ENCODE measurements at regions not wholly inside any gene's neighbourhood (a gene's known extent, or its start where the extent isn't known, plus 50 kb on each side); places are given as distances from the start of the nearest gene placed in this dataset.
"Not testable (repeated sequence)": the region's sequence is repeated elsewhere in the genome, so short reads cannot be mapped to it uniquely, and the experiment has no call there.

GRCh38 chr22:11302904-11303303, 4225.1 kb upstream of the OR11H1 start:
- H3K27ac ChIP-seq (ENCODE audit: low read depth, low read length); H2AFZ ChIP-seq (ENCODE audit: low read length); H2BK15ac ChIP-seq (ENCODE audit: low read length); H2BK120ac ChIP-seq (replicated peaks; ENCODE audit: low read depth, low read length); H3K4ac ChIP-seq (replicated peaks; ENCODE audit: insufficient read length, low read depth, low read length); H3K4me1 ChIP-seq (replicated peaks in 1 of 4; ENCODE audit: control insufficient read depth in 3 of 4, insufficient read depth in 4 of 4, low read length in 3 of 4); H4K91ac ChIP-seq (replicated peaks; ENCODE audit: insufficient read length, low read length); H3K23me2 ChIP-seq (ENCODE audit: low read depth, low read length); H3K79me2 ChIP-seq (ENCODE audit: control insufficient read depth in 1 of 2, insufficient read depth in 2 of 2, low read length in 2 of 2); H4K20me1 ChIP-seq (replicated peaks in 1 of 2; ENCODE audit: control insufficient read depth in 1 of 2, insufficient read depth in 2 of 2, low read length in 2 of 2); H2BK12ac ChIP-seq (ENCODE audit: low read depth, low read length); H4K8ac ChIP-seq (ENCODE audit: extremely low read depth, insufficient read depth, low read length); H3K18ac ChIP-seq (ENCODE audit: extremely low read depth, low read length); H3K4me2 ChIP-seq (ENCODE audit: insufficient read depth in 1 of 2, low read depth in 2 of 2, low read length in 2 of 2); H3K14ac ChIP-seq (ENCODE audit: insufficient read length); H2BK5ac ChIP-seq (ENCODE audit: low read depth, low read length); H3K36me3 ChIP-seq (ENCODE audit: control insufficient read depth in 2 of 4, insufficient read depth in 4 of 4, low read length in 3 of 4); H2BK20ac ChIP-seq (ENCODE audit: low read length); H3K79me1 ChIP-seq (ENCODE audit: low read depth, low read length); H3K23ac ChIP-seq (ENCODE audit: insufficient read length); DNase-seq (ENCODE audit: low read depth in 1 of 2, low spot score in 2 of 2); POLR2A ChIA-PET (ENCODE audit: partially characterized antibody); CTCF ChIA-PET (ENCODE audit: partially characterized antibody); FAIRE-seq; H3K27me3 ChIP-seq (replicated peaks in 1 of 4; ENCODE audit: control insufficient read depth in 3 of 4, extremely low read depth in 1 of 4, insufficient read depth in 3 of 4, low read length in 3 of 4); H3K9ac ChIP-seq (replicated peaks in 1 of 4; ENCODE audit: extremely low read depth in 1 of 4, low read depth in 3 of 4, low read length in 3 of 4); H3K4me3 ChIP-seq (ENCODE audit: extremely low read depth in 1 of 4, insufficient read depth in 2 of 4, low read depth in 3 of 4, low read length in 4 of 4); H4K5ac ChIP-seq (ENCODE audit: insufficient read length, low read depth, low read length); H2AK5ac ChIP-seq (ENCODE audit: low read depth, low read length); H3K56ac ChIP-seq (replicated peaks; ENCODE audit: insufficient read length, low read depth, low read length): not testable (repeated sequence)
- 74% methylated on average over 1 of the region's 1 CpG; no CpG with 5 or more reads in 1 of the 2 experiments for WGBS, 2 experiments (ENCODE audit: extremely low coverage in 1 of 2, insufficient coverage in 1 of 2, insufficient read length in 1 of 2, insufficient replicate concordance in 2 of 2, low coverage in 1 of 2, low lambda C conversion rate in 2 of 2, missing lambda C conversion rate in 1 of 2)
- peaks cover 51 to 75% of the 10 kb centered on the region in 2 experiments for H3K9me3 ChIP-seq (ENCODE audit: insufficient read depth in 2 of 2, low read depth in 1 of 2, low read length in 1 of 2)

- H3K36me3 ChIP-seq (ENCODE audit: control insufficient read depth in 2 of 4, insufficient read depth in 4 of 4, low read length in 3 of 4); H2BK20ac ChIP-seq (ENCODE audit: low read length); H3K14ac ChIP-seq (ENCODE audit: insufficient read length); H2BK12ac ChIP-seq (ENCODE audit: low read depth, low read length); H3K18ac ChIP-seq (ENCODE audit: extremely low read depth, low read length); H3K27ac ChIP-seq (ENCODE audit: low read depth, low read length); H3K4me3 ChIP-seq (ENCODE audit: extremely low read depth in 1 of 4, insufficient read depth in 2 of 4, low read depth in 3 of 4, low read length in 4 of 4); H3K79me1 ChIP-seq (ENCODE audit: low read depth, low read length); H4K20me1 ChIP-seq (replicated peaks in 1 of 2; ENCODE audit: control insufficient read depth in 1 of 2, insufficient read depth in 2 of 2, low read length in 2 of 2); H2AFZ ChIP-seq (ENCODE audit: low read length); POLR2A ChIA-PET (ENCODE audit: partially characterized antibody); H3K4me2 ChIP-seq (ENCODE audit: insufficient read depth in 1 of 2, low read depth in 2 of 2, low read length in 2 of 2); DNase-seq (ENCODE audit: low read depth in 1 of 2, low spot score in 2 of 2); H3K23me2 ChIP-seq (ENCODE audit: low read depth, low read length); H2AK5ac ChIP-seq (ENCODE audit: low read depth, low read length); CTCF ChIA-PET (ENCODE audit: partially characterized antibody); H4K8ac ChIP-seq (ENCODE audit: extremely low read depth, insufficient read depth, low read length); H3K79me2 ChIP-seq (ENCODE audit: control insufficient read depth in 1 of 2, insufficient read depth in 2 of 2, low read length in 2 of 2); H3K56ac ChIP-seq (replicated peaks; ENCODE audit: insufficient read length, low read depth, low read length); H2BK5ac ChIP-seq (ENCODE audit: low read depth, low read length); H3K23ac ChIP-seq (ENCODE audit: insufficient read length); H4K5ac ChIP-seq (ENCODE audit: insufficient read length, low read depth, low read length); H3K9ac ChIP-seq (replicated peaks in 1 of 4; ENCODE audit: extremely low read depth in 1 of 4, low read depth in 3 of 4, low read length in 3 of 4); H3K4me1 ChIP-seq (replicated peaks in 1 of 4; ENCODE audit: control insufficient read depth in 3 of 4, insufficient read depth in 4 of 4, low read length in 3 of 4); H2BK15ac ChIP-seq (ENCODE audit: low read length); H4K91ac ChIP-seq (replicated peaks; ENCODE audit: insufficient read length, low read length); H3K4ac ChIP-seq (replicated peaks; ENCODE audit: insufficient read length, low read depth, low read length); FAIRE-seq; H2BK120ac ChIP-seq (replicated peaks; ENCODE audit: low read depth, low read length); H3K27me3 ChIP-seq (replicated peaks in 1 of 4; ENCODE audit: control insufficient read depth in 3 of 4, extremely low read depth in 1 of 4, insufficient read depth in 3 of 4, low read length in 3 of 4): not testable (repeated sequence)
- peaks cover 59 to 81% of the 10 kb centered on the region in 2 experiments for H3K9me3 ChIP-seq (ENCODE audit: insufficient read depth in 2 of 2, low read depth in 1 of 2, low read length in 1 of 2)
- 79% methylated on average over 7 of the region's 7 CpGs; no CpG with 5 or more reads in 1 of the 2 experiments for WGBS, 2 experiments (ENCODE audit: extremely low coverage in 1 of 2, insufficient coverage in 1 of 2, insufficient read length in 1 of 2, insufficient replicate concordance in 2 of 2, low coverage in 1 of 2, low lambda C conversion rate in 2 of 2, missing lambda C conversion rate in 1 of 2)
Observed at GRCh38 chr22:11305179-11305578, 4222.8 kb upstream of the OR11H1 start.
